GM21381 (cell line): ENCODE measurements at regions not wholly inside any gene's neighbourhood (a gene's known extent, or its start where the extent isn't known, plus 50 kb on each side); places are given as distances from the start of the nearest gene placed in this dataset.

ENCODE experiments used
- ATAC-seq: cut with Tn5 transposase; IDR thresholded peaks from one replicate; pipeline ENCODE4 v1.9.1; 2021; ENCODE audit warnings: mild to moderate bottlenecking, moderate library complexity; ENCODE audit not compliant: unreplicated experiment

- ATAC-seq, result no peak
These were observed 439.6 kb downstream of the CDH8 start for GRCh38 chr16:61596655-61597054.

- no peak for ATAC-seq
These were observed 440.6 kb downstream of the CDH8 start for GRCh38 chr16:61595605-61596004.

GRCh38 chr16:61590577-61590976 is 445.7 kb downstream of the CDH8 start:
- ATAC-seq, result no peak

GRCh38 chr16:61587526-61587925 is 448.7 kb downstream of the CDH8 start:
- no peak for ATAC-seq

- no peak for ATAC-seq
These were observed 454.7 kb downstream of the CDH8 start for GRCh38 chr16:61581417-61582046.

GRCh38 chr16:61580579-61580978 is 455.7 kb downstream of the CDH8 start:
- no peak for ATAC-seq

GRCh38 chr16:61579195-61579594 is 457.0 kb downstream of the CDH8 start:
- no peak for ATAC-seq

GRCh38 chr16:61576476-61576875 is 459.8 kb downstream of the CDH8 start:
- no peak for ATAC-seq

- ATAC-seq, result no peak
These were observed 460.6 kb downstream of the CDH8 start for GRCh38 chr16:61575617-61576016.

- no peak for ATAC-seq
These were observed 467.2 kb downstream of the CDH8 start for GRCh38 chr16:61569028-61569427.

GRCh38 chr16:61564716-61565115 is 471.5 kb downstream of the CDH8 start:
- ATAC-seq, result no peak

- no peak for ATAC-seq
These were observed 480.4 kb downstream of the CDH8 start for GRCh38 chr16:61555718-61556441.

GRCh38 chr16:61549327-61549726 is 486.9 kb downstream of the CDH8 start:
- no peak for ATAC-seq

- no peak for ATAC-seq
These were observed 488.6 kb downstream of the CDH8 start for GRCh38 chr16:61547626-61548025.

- ATAC-seq, result no peak
These were observed 492.1 kb downstream of the CDH8 start for GRCh38 chr16:61544165-61544564.

- no peak for ATAC-seq
These were observed 496.0 kb downstream of the CDH8 start for GRCh38 chr16:61540216-61540615.

GRCh38 chr16:61530697-61531096 is 505.5 kb downstream of the CDH8 start:
- no peak for ATAC-seq

GRCh38 chr16:61500851-61501250 is 535.4 kb downstream of the CDH8 start:
- ATAC-seq, result no peak

- ATAC-seq, result no peak
These were observed 556.0 kb downstream of the CDH8 start for GRCh38 chr16:61480250-61480649.

GRCh38 chr16:61471737-61472136 is 564.5 kb downstream of the CDH8 start:
- ATAC-seq, result no peak

- ATAC-seq, result no peak
These were observed 565.2 kb downstream of the CDH8 start for GRCh38 chr16:61471023-61471422.

GRCh38 chr16:61465285-61465684 is 571.0 kb downstream of the CDH8 start:
- ATAC-seq, result no peak

GRCh38 chr16:61460020-61460419 is 576.2 kb downstream of the CDH8 start:
- ATAC-seq, result no peak
